GM21526 (cell line): ENCODE measurements at regions not wholly inside any gene's neighbourhood (a gene's known extent, or its start where the extent isn't known, plus 50 kb on each side); places are given as distances from the start of the nearest gene placed in this dataset.

Experiments
- ATAC-seq: cut with Tn5 transposase; IDR thresholded peaks from one replicate; pipeline ENCODE4 v1.9.1; 2021; ENCODE audit warnings: moderate library complexity; ENCODE audit not compliant: unreplicated experiment, low FRiP score

GRCh38 chr18:22882084-22882483, 51.0 kb upstream of the RBBP8 start:
- ATAC-seq = no peak

DNA sequence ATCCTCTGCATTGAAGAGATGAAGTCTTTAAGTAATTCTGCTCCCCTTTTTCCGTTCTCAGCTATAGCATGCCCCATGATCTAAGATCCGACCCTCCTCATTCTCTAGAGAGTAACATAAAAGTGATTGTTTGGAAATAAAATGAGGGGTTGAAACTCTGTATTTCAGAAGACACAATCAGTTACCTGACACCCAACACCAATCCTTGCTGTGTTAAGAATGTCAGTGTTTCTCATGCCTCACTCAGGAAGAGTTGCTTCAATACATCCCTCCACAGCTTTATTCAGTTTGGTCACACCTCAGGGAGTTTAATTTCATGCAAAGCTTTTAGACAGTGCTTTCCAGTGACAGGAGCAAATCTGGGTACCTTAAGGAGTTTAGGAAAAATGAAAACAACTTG, 49.9 kb upstream of the RBBP8 start:
- ATAC-seq = no peak
